A549 (cell line): ENCODE measurements at regions not wholly inside any gene's neighbourhood (a gene's known extent, or its start where the extent isn't known, plus 50 kb on each side); places are given as distances from the start of the nearest gene placed in this dataset.

Experiments
- ATAC-seq, 2 experiments: fragments of 200-7000 bp in 1 of 2; fragments of >200 bp in 1 of 2; cut with Nextera tagmentation in 1 of 2; cut with Tn5 transposase in 1 of 2; 3 replicates each; pipeline versions ENCODE4 v1.8.0 to v1.9.1; 2018 to 2020; ENCODE audit warnings: mild to moderate bottlenecking in 1 of 2, moderate library complexity in 1 of 2
- CTCF ChIA-PET: fragments of 300-600 bp; sonication (Branson Sonifier 250); formaldehyde crosslinking; extraction: SDS; loops from one replicate; lab custom pipeline; 2021; ENCODE audit warnings: antibody characterized with exemption, inconsistent platforms; lab: Yijun Ruan, JAX
- POLR2A ChIA-PET: fragments of 350-600 bp; formaldehyde crosslinking; extraction: SDS; loops from one replicate; lab custom pipeline; 2021; ENCODE audit warnings: antibody characterized with exemption, inconsistent platforms; lab: Yijun Ruan, JAX
- DNase-seq, 2 experiments: peaks; one replicate each; pipeline versions ENCODE4 v3.0.0 to v3.0.0-alpha.2; 2011 to 2016; ENCODE audit warnings: low read depth in 1 of 2, low spot score in 1 of 2
- FAIRE-seq: peaks from 2 replicates; lab custom pipeline; 2011; peaks lifted over from hg19 to GRCh38; lab: Jason Lieb, UNC
- H3K27ac ChIP-seq, 2 experiments: fragments of >200 bp; sonication (Bioruptor Twin); formaldehyde crosslinking; 3 replicates each; pipeline ENCODE4 v1.5.1; 2016 to 2017
- H3K4me1 ChIP-seq: fragments of >200 bp; sonication (Bioruptor Twin); formaldehyde crosslinking; 3 replicates; pipeline ENCODE4 v1.6.1; 2016
- H3K4me2 ChIP-seq: fragments of >200 bp; sonication (Bioruptor Twin); formaldehyde crosslinking; 3 replicates; pipeline ENCODE4 v1.6.1; 2016
- H3K4me3 ChIP-seq: fragments of >200 bp; sonication (Bioruptor Twin); formaldehyde crosslinking; 3 replicates; pipeline ENCODE4 v1.5.1; 2016
- H3K9me3 ChIP-seq: fragments of >200 bp; sonication (Bioruptor Twin); formaldehyde crosslinking; 3 replicates; pipeline ENCODE4 v1.6.1; 2016
- BHLHE40 ChIP-seq: IDR thresholded peaks from 2 replicates; pipeline ENCODE4 v1.6.1; 2012; ENCODE audit warnings: low read depth, low read length, inconsistent platforms
- CBX2 ChIP-seq: fragments of 200-600 bp; sonication (generic); IDR thresholded peaks from 2 replicates; pipeline ENCODE4 v1.6.1; 2016; ENCODE audit warnings: low read depth, mild to moderate bottlenecking, borderline replicate concordance
- CHD2 ChIP-seq: fragments of 150-350 bp; IDR thresholded peaks from 2 replicates; pipeline ENCODE4 v1.6.1; 2014; ENCODE audit warnings: low read length; ENCODE audit not compliant: partially characterized antibody
- EHMT2 ChIP-seq: fragments of 200-600 bp; sonication (generic); IDR thresholded peaks from 2 replicates; pipeline ENCODE4 v1.6.1; 2016; ENCODE audit warnings: antibody characterized with exemption, low read depth, mild to moderate bottlenecking, moderate library complexity
- ESRRA ChIP-seq: fragments of 150-350 bp; IDR thresholded peaks from 2 replicates; pipeline ENCODE4 v1.6.1; 2014; ENCODE audit warnings: mild to moderate bottlenecking, low read length, borderline replicate concordance
- FOSB ChIP-seq: fragments of 250-450 bp; sonication (Bioruptor Pico); IDR thresholded peaks from 2 replicates; pipeline ENCODE4 v1.5.0; 2020; ENCODE audit warnings: mild to moderate bottlenecking, moderate library complexity
- FOSL2 ChIP-seq, 2 experiments: fragments of 450-650 bp in 1 of 2; fragments of >200 bp in 1 of 2; sonication (Bioruptor Twin) in 1 of 2; formaldehyde crosslinking; IDR thresholded peaks; 2 replicates each; pipeline versions ENCODE4 v1.5.0 to v1.6.1; 2016 to 2020; ENCODE audit warnings: mild to moderate bottlenecking in 1 of 2, moderate library complexity in 1 of 2
- FOXS1 ChIP-seq: fragments of 250-450 bp; sonication (Bioruptor Pico); IDR thresholded peaks from 2 replicates; pipeline ENCODE4 v1.5.0; 2020; ENCODE audit warnings: mild to moderate bottlenecking, moderate library complexity
- GATA3 ChIP-seq: IDR thresholded peaks from 2 replicates; pipeline ENCODE4 v1.6.1; 2012; ENCODE audit warnings: borderline replicate concordance
- JUNB ChIP-seq: fragments of >200 bp; sonication (Bioruptor Twin); formaldehyde crosslinking; IDR thresholded peaks from 2 replicates; pipeline ENCODE4 v1.6.1; 2016
- KDM1A ChIP-seq: fragments of 200-600 bp; sonication (generic); IDR thresholded peaks from 2 replicates; pipeline ENCODE4 v1.6.1; 2016; ENCODE audit warnings: low read depth, mild to moderate bottlenecking
- MAFK ChIP-seq: fragments of 450-650 bp; IDR thresholded peaks from 2 replicates; pipeline ENCODE4 v1.6.1; 2014; ENCODE audit not compliant: partially characterized antibody
- MAZ ChIP-seq: fragments of 150-350 bp; IDR thresholded peaks from 2 replicates; pipeline ENCODE4 v1.6.1; 2014; ENCODE audit warnings: antibody characterized with exemption, low read depth, low read length, borderline replicate concordance
- MYC ChIP-seq: IDR thresholded peaks from 2 replicates; pipeline ENCODE4 v1.6.1; 2012; ENCODE audit warnings: mild to moderate bottlenecking, inconsistent platforms, low read length, improper control_type of control experiment, borderline replicate concordance
- NFE2L2 ChIP-seq: fragments of 150-350 bp; conservative IDR thresholded peaks from 2 replicates; pipeline ENCODE4 v1.6.1; 2014; ENCODE audit warnings: low read length
- NPAS2 ChIP-seq: fragments of 250-450 bp; sonication (Bioruptor Pico); IDR thresholded peaks from 2 replicates; pipeline ENCODE4 v1.8.0; 2022; ENCODE audit warnings: mild to moderate bottlenecking, moderate library complexity, borderline replicate concordance
- NR3C1 ChIP-seq: fragments of >200 bp; sonication (Bioruptor Twin); formaldehyde crosslinking; IDR thresholded peaks from 3 replicates; pipeline ENCODE4 v1.6.1; 2017
- PHF8 ChIP-seq: fragments of 200-600 bp; sonication (generic); IDR thresholded peaks from 2 replicates; pipeline ENCODE4 v1.6.1; 2016; ENCODE audit warnings: low read depth, mild to moderate bottlenecking, antibody characterized with exemption, moderate library complexity, borderline replicate concordance
- POLR2A ChIP-seq: IDR thresholded peaks from 2 replicates; pipeline ENCODE4 v1.6.1; 2012; ENCODE audit warnings: mild to moderate bottlenecking, low read length
- RAD21 ChIP-seq, 2 experiments: fragments of >200 bp in 1 of 2; sonication (Bioruptor Twin) in 1 of 2; formaldehyde crosslinking in 1 of 2; IDR thresholded peaks in 1 of 2; conservative IDR thresholded peaks in 1 of 2; 2 replicates in 1 of 2; 3 replicates in 1 of 2; pipeline ENCODE4 v1.6.1; 2012 to 2018; ENCODE audit warnings: inconsistent platforms in 1 of 2
- RARB ChIP-seq: fragments of 250-450 bp; sonication (Bioruptor Pico); IDR thresholded peaks from 2 replicates; pipeline ENCODE4 v1.8.0; 2021; ENCODE audit warnings: mild to moderate bottlenecking, moderate library complexity
- RCOR1 ChIP-seq: fragments of 150-350 bp; IDR thresholded peaks from 2 replicates; pipeline ENCODE4 v1.6.1; 2014; ENCODE audit warnings: antibody characterized with exemption, low read length, low read depth
- RFX5 ChIP-seq: fragments of 450-650 bp; IDR thresholded peaks from 2 replicates; pipeline ENCODE4 v1.7.1; 2014; ENCODE audit warnings: antibody characterized with exemption, mild to moderate bottlenecking, moderate library complexity
- SMC3 ChIP-seq: fragments of >200 bp; sonication (Bioruptor Twin); formaldehyde crosslinking; IDR thresholded peaks from 3 replicates; pipeline ENCODE4 v1.6.1; 2018; ENCODE audit warnings: inconsistent platforms
- TP53 ChIP-seq: fragments of 250-450 bp; sonication (Bioruptor Pico); IDR thresholded peaks from 2 replicates; pipeline ENCODE4 v1.5.0; 2021; ENCODE audit warnings: mild to moderate bottlenecking, moderate library complexity
- ZC3H11A ChIP-seq: fragments of 450-650 bp; IDR thresholded peaks from 2 replicates; pipeline ENCODE4 v1.6.1; 2014; ENCODE audit warnings: antibody characterized with exemption, mild to moderate bottlenecking
- WGBS: methylation state at CpG from one replicate; pipeline ENCODE4 v1.1.6; 2017; ENCODE audit errors: missing lambda C conversion rate; 5-methylcytosine and 5-hydroxymethylcytosine counted together
- TF ChIP-seq, protein P1 (sequence below): IDR thresholded peaks from 2 replicates; pipeline ENCODE4 v1.6.1; 2012; ENCODE audit warnings: low read depth, borderline replicate concordance
- TF ChIP-seq, protein P2 (sequence below): fragments of 250-450 bp; sonication (Bioruptor Pico); IDR thresholded peaks from 2 replicates; pipeline ENCODE4 v1.5.0; 2020; ENCODE audit warnings: low read depth, mild to moderate bottlenecking, moderate library complexity
- TF ChIP-seq, protein P3 (sequence below): fragments of >200 bp; sonication (Bioruptor Twin); formaldehyde crosslinking; IDR thresholded peaks from 3 replicates; pipeline ENCODE4 v1.6.1; 2016
- TF ChIP-seq, protein P4 (sequence below): IDR thresholded peaks from 2 replicates; pipeline ENCODE4 v1.6.1; 2012
- TF ChIP-seq, protein P5 (sequence below): fragments of 150-350 bp; IDR thresholded peaks from 2 replicates; pipeline ENCODE4 v1.6.1; 2014; ENCODE audit warnings: low read depth, mild to moderate bottlenecking, low read length

DNA sequence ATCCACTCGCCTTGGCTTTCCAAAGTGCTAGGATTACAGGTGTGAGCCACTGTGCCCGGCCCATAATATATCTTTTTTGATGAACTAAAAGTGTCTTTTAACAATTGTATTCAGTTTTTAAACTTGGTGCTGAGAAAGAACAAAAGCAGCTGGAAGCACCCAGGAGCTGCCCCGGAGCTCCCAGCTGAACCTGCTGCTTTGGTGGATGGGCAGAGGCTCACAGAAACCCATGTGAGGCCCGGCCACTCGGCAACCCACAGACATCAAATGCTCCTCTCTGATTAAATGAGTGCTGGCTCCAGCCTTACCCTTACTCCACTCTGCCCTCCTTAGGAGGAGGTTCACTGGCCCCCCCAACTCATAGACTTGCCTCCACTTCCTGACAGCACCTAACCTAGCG is 59.4 kb upstream of the FRMD1 start:
- no peak for TF ChIP-seq ESRRA
- no peak for TF ChIP-seq MAZ
- no peak for TF ChIP-seq NFE2L2
- no peak for TF ChIP-seq RAD21 (conservative IDR thresholded peaks at IDR 0.05 in 1 of 2, IDR thresholded peaks at IDR 0.05 in 1 of 2)
- no peak for TF ChIP-seq MAFK
- TF ChIP-seq FOSB (CRISPR knock-in tag): no peak
- TF ChIP-seq CBX2: no peak
- TF ChIP-seq TP53: no peak
- TF ChIP-seq KDM1A: no peak
- no peak for TF ChIP-seq SMC3
- no peak for TF ChIP-seq JUNB
- no peak for TF ChIP-seq EHMT2
- TF ChIP-seq, protein P1, sequence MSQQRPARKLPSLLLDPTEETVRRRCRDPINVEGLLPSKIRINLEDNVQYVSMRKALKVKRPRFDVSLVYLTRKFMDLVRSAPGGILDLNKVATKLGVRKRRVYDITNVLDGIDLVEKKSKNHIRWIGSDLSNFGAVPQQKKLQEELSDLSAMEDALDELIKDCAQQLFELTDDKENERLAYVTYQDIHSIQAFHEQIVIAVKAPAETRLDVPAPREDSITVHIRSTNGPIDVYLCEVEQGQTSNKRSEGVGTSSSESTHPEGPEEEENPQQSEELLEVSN: no peak
- no peak for TF ChIP-seq RARB (CRISPR knock-in tag)
- TF ChIP-seq CHD2: no peak
- TF ChIP-seq BHLHE40: no peak
- TF ChIP-seq FOSL2 (IDR thresholded peaks at IDR 0.05): no peak
- TF ChIP-seq FOSL2 (CRISPR knock-in tag; IDR thresholded peaks at IDR 0.05): no peak
- no peak for TF ChIP-seq FOXS1 (CRISPR knock-in tag)
- TF ChIP-seq RFX5: no peak
- Histone ChIP-seq H3K27ac (no peak overlapping the region), H3K9me3 (no peaks in the 10 kb centered on the region), H3K4me3 (no peak overlapping the region), H3K4me1 (no peaks in the 10 kb centered on the region), H3K4me2 (no peak overlapping the region)
- no peak for ATAC-seq
- no peak for FAIRE-seq
- no peak for DNase-seq
- ChIA-PET POLR2A (no interaction called here), CTCF (no interaction called here)
- 72% methylated on average over 6 of the region's 6 CpGs for WGBS

DNA sequence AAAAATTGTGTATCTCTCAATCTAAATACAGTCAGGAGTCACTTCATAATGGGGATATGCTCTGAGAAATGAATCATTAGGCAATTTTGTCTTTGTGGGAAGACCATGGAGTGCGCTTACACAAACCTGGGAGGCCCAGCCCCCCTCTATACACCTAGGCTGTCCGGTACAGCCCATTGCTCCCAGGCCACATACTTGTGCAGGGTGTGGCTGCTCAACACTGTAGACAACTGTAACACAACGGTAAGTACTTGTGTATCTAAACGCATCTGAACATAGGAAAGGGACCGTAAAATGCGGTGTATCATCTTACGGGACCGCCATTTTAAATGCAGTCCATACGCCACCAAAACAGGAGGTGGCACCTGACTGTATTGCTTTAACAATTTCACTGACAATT is 58.0 kb upstream of the FRMD1 start:
- CTCF ChIA-PET: no interaction called here
- TF ChIP-seq POLR2A (no peak), NFE2L2 (no peak), CHD2 (no peak), NPAS2 (CRISPR knock-in tag) (no peak), ZC3H11A (no peak), PHF8 (no peak), RARB (CRISPR knock-in tag) (no peak), FOSB (CRISPR knock-in tag) (no peak), MYC (no peak), KDM1A (no peak), NR3C1 (no peak), RCOR1 (no peak), RFX5 (no peak), GATA3 (no peak)
- TF ChIP-seq, protein P2, sequence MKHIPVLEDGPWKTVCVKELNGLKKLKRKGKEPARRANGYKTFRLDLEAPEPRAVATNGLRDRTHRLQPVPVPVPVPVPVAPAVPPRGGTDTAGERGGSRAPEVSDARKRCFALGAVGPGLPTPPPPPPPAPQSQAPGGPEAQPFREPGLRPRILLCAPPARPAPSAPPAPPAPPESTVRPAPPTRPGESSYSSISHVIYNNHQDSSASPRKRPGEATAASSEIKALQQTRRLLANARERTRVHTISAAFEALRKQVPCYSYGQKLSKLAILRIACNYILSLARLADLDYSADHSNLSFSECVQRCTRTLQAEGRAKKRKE (CRISPR knock-in tag): no peak
- TF ChIP-seq, protein P3, sequence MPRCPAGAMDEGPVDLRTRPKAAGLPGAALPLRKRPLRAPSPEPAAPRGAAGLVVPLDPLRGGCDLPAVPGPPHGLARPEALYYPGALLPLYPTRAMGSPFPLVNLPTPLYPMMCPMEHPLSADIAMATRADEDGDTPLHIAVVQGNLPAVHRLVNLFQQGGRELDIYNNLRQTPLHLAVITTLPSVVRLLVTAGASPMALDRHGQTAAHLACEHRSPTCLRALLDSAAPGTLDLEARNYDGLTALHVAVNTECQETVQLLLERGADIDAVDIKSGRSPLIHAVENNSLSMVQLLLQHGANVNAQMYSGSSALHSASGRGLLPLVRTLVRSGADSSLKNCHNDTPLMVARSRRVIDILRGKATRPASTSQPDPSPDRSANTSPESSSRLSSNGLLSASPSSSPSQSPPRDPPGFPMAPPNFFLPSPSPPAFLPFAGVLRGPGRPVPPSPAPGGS: no peak
- TF ChIP-seq, protein P4, sequence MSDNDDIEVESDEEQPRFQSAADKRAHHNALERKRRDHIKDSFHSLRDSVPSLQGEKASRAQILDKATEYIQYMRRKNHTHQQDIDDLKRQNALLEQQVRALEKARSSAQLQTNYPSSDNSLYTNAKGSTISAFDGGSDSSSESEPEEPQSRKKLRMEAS: no peak
- TF ChIP-seq, protein P5, sequence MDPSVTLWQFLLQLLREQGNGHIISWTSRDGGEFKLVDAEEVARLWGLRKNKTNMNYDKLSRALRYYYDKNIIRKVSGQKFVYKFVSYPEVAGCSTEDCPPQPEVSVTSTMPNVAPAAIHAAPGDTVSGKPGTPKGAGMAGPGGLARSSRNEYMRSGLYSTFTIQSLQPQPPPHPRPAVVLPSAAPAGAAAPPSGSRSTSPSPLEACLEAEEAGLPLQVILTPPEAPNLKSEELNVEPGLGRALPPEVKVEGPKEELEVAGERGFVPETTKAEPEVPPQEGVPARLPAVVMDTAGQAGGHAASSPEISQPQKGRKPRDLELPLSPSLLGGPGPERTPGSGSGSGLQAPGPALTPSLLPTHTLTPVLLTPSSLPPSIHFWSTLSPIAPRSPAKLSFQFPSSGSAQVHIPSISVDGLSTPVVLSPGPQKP: no peak
- no peak for ATAC-seq
- no peak for FAIRE-seq
- Histone ChIP-seq H3K4me1 (no peaks in the 10 kb centered on the region), H3K4me3 (no peak overlapping the region), H3K27ac (no peak overlapping the region), H3K4me2 (no peak overlapping the region), H3K9me3 (no peaks in the 10 kb centered on the region)
- WGBS: 81% methylated on average over 9 of the region's 9 CpGs
- no peak for DNase-seq
- POLR2A ChIA-PET: no interaction called here
